CD4-positive, CD25-positive, alpha-beta regulatory T cell (primary cell): ENCODE measurements at regions not wholly inside any gene's neighbourhood (a gene's known extent, or its start where the extent isn't known, plus 50 kb on each side); places are given as distances from the start of the nearest gene placed in this dataset.

Experiments used
- ATAC-seq, 2 donors: fragments of 150-1000 bp; cut with Tn5 transposase; one replicate each; pipeline ENCODE4 v1.10.0; 2021; ENCODE audit warnings: low read depth in 2 of 2, moderate number of reproducible peaks in 2 of 2, moderate library complexity in 1 of 2
- DNase-seq, 3 donors: peaks; one replicate each; pipeline versions ENCODE4 v3.0.0 to v3.0.0-alpha.2; 2012 to 2022; ENCODE audit warnings: mixed read lengths in 1 of 3
- H3K27ac ChIP-seq: one replicate; pipeline ENCODE4 v1.7.0; 2013; ENCODE audit warnings: mild to moderate bottlenecking, low read length; ENCODE audit not compliant: insufficient read depth, poor library complexity, severe bottlenecking
- H3K27me3 ChIP-seq: one replicate; pipeline ENCODE4 v1.7.0; 2013; ENCODE audit warnings: low read length; ENCODE audit not compliant: control insufficient read depth, insufficient read depth
- H3K36me3 ChIP-seq: one replicate; pipeline ENCODE4 v1.7.0; 2013; ENCODE audit warnings: mild to moderate bottlenecking, low read length, moderate library complexity; ENCODE audit not compliant: control insufficient read depth, insufficient read depth
- H3K4me1 ChIP-seq: 2 replicates; pipeline ENCODE4 v1.7.0; 2013; ENCODE audit warnings: mild to moderate bottlenecking, low read length; ENCODE audit not compliant: insufficient read depth, control insufficient read depth, poor library complexity, severe bottlenecking
- H3K4me3 ChIP-seq: one replicate; pipeline ENCODE4 v1.7.0; 2013; ENCODE audit warnings: low read depth, mild to moderate bottlenecking, low read length, moderate library complexity
- H3K9me3 ChIP-seq, 2 experiments: 1 replicate in 1 of 2; 2 replicates in 1 of 2; pipeline ENCODE4 v1.7.0; 2013; ENCODE audit warnings: low read length in 2 of 2, mild to moderate bottlenecking in 1 of 2, moderate library complexity in 1 of 2; ENCODE audit not compliant: control insufficient read depth in 2 of 2
- H3K27ac Mint-ChIP-seq, 3 donors: one replicate each; pipeline ENCODE4 v1.8.0; 2020 to 2022; ENCODE audit warnings: mild to moderate bottlenecking in 3 of 3, mixed read lengths in 3 of 3, moderate library complexity in 2 of 3
- H3K27me3 Mint-ChIP-seq: one replicate; pipeline ENCODE4 v1.8.0; 2022; ENCODE audit warnings: mild to moderate bottlenecking, mixed read lengths
- H3K36me3 Mint-ChIP-seq: one replicate; pipeline ENCODE4 v1.8.0; 2020; ENCODE audit warnings: mixed read lengths
- H3K4me1 Mint-ChIP-seq, 4 donors: one replicate each; pipeline ENCODE4 v1.8.0; 2020 to 2022; ENCODE audit warnings: mixed read lengths in 4 of 4, mild to moderate bottlenecking in 1 of 4
- H3K4me3 Mint-ChIP-seq, 4 donors: one replicate each; pipeline ENCODE4 v1.8.0; 2020 to 2022; ENCODE audit warnings: mild to moderate bottlenecking in 4 of 4, mixed read lengths in 4 of 4, moderate library complexity in 3 of 4
- H3K9me3 Mint-ChIP-seq, 7 donors: one replicate each; pipeline ENCODE4 v1.8.0; 2020 to 2022; ENCODE audit warnings: mixed read lengths in 7 of 7, mild to moderate bottlenecking in 3 of 7, moderate library complexity in 2 of 7

GRCh38 chr7:10789170-10789569 lies 184.5 kb upstream of the PHF14 start:
- Mint-ChIP-seq H3K4me1 (no peaks in the 10 kb centered on the region), H3K27ac (no peak overlapping the region), H3K9me3 (peaks cover 0 to 4% (median 0%) of the 10 kb centered on the region in 7 donors), H3K27me3 (no peaks in the 10 kb centered on the region), H3K36me3 (no peaks in the 10 kb centered on the region), H3K4me3 (no peak overlapping the region)
- no peak for ATAC-seq
- Histone ChIP-seq H3K36me3 (no peaks in the 10 kb centered on the region), H3K4me3 (no peak overlapping the region), H3K4me1 (no peaks in the 10 kb centered on the region), H3K27ac (no peak overlapping the region), H3K9me3 (no peaks in the 10 kb centered on the region), H3K27me3 (no peaks in the 10 kb centered on the region)
- no peak for DNase-seq

- DNase-seq (no peak), ATAC-seq (no peak)
- Mint-ChIP-seq H3K9me3 (peaks cover 0 to 6% (median 1%) of the 10 kb centered on the region in 7 donors), H3K36me3 (no peaks in the 10 kb centered on the region), H3K27me3 (no peaks in the 10 kb centered on the region), H3K27ac (no peak overlapping the region), H3K4me3 (no peak overlapping the region), H3K4me1 (no peaks in the 10 kb centered on the region)
- Histone ChIP-seq H3K4me3 (no peak overlapping the region), H3K9me3 (no peaks in the 10 kb centered on the region), H3K4me1 (no peaks in the 10 kb centered on the region), H3K27me3 (no peaks in the 10 kb centered on the region), H3K36me3 (no peaks in the 10 kb centered on the region), H3K27ac (no peak overlapping the region)
Measured at GRCh38 chr7:10790910-10791309, 182.8 kb upstream of the PHF14 start.

- no peaks in the 10 kb centered on the region for H3K4me1 ChIP-seq
- H3K4me3 ChIP-seq = no peak overlapping the region
- H3K27ac Mint-ChIP-seq = no peak overlapping the region
- no peak overlapping the region for H3K27ac ChIP-seq
- H3K36me3 ChIP-seq = no peaks in the 10 kb centered on the region
- DNase-seq (no peak), ATAC-seq (no peak)
- H3K9me3 ChIP-seq = no peaks in the 10 kb centered on the region
- no peaks in the 10 kb centered on the region for H3K27me3 Mint-ChIP-seq
- H3K36me3 Mint-ChIP-seq = no peaks in the 10 kb centered on the region
- no peaks in the 10 kb centered on the region for H3K27me3 ChIP-seq
- no peak overlapping the region for H3K4me3 Mint-ChIP-seq
- H3K9me3 Mint-ChIP-seq = peaks cover 0 to 9% (median 0%) of the 10 kb centered on the region in 7 donors
- H3K4me1 Mint-ChIP-seq = no peaks in the 10 kb centered on the region
Measured at GRCh38 chr7:10793995-10794775, 179.5 kb upstream of the PHF14 start.

GRCh38 chr7:10797157-10797556 lies 176.5 kb upstream of the PHF14 start:
- DNase-seq = no peak
- H3K4me1 ChIP-seq = no peaks in the 10 kb centered on the region
- Mint-ChIP-seq H3K27ac (no peak overlapping the region), H3K27me3 (no peaks in the 10 kb centered on the region), H3K9me3 (peaks cover 0 to 9% (median 0%) of the 10 kb centered on the region in 7 donors), H3K4me3 (no peak overlapping the region), H3K4me1 (no peaks in the 10 kb centered on the region), H3K36me3 (no peaks in the 10 kb centered on the region)
- H3K9me3 ChIP-seq = no peaks in the 10 kb centered on the region
- no peak overlapping the region for H3K4me3 ChIP-seq
- no peaks in the 10 kb centered on the region for H3K36me3 ChIP-seq
- no peak overlapping the region for H3K27ac ChIP-seq
- ATAC-seq = no peak
- no peaks in the 10 kb centered on the region for H3K27me3 ChIP-seq

GRCh38 chr7:10798044-10798443 lies 175.6 kb upstream of the PHF14 start:
- Histone ChIP-seq H3K4me1 (no peaks in the 10 kb centered on the region), H3K4me3 (no peak overlapping the region), H3K9me3 (no peaks in the 10 kb centered on the region), H3K27me3 (no peaks in the 10 kb centered on the region), H3K27ac (no peak overlapping the region), H3K36me3 (no peaks in the 10 kb centered on the region)
- Mint-ChIP-seq H3K9me3 (peaks cover 0 to 9% (median 0%) of the 10 kb centered on the region in 7 donors), H3K27me3 (no peaks in the 10 kb centered on the region), H3K4me3 (no peak overlapping the region), H3K4me1 (no peaks in the 10 kb centered on the region), H3K27ac (no peak overlapping the region), H3K36me3 (no peaks in the 10 kb centered on the region)
- DNase-seq = no peak
- no peak for ATAC-seq

GRCh38 chr7:10799475-10799874 lies 174.2 kb upstream of the PHF14 start:
- no peak overlapping the region for H3K27ac Mint-ChIP-seq
- H3K36me3 ChIP-seq = no peaks in the 10 kb centered on the region
- H3K27me3 Mint-ChIP-seq = peaks cover 4% of the 10 kb centered on the region
- ATAC-seq (no peak), DNase-seq (no peak)
- H3K9me3 Mint-ChIP-seq = peaks cover 0 to 6% (median 0%) of the 10 kb centered on the region in 7 donors
- no peaks in the 10 kb centered on the region for H3K4me1 ChIP-seq
- H3K4me3 ChIP-seq = no peak overlapping the region
- H3K9me3 ChIP-seq = no peaks in the 10 kb centered on the region
- H3K36me3 Mint-ChIP-seq = no peaks in the 10 kb centered on the region
- H3K27ac ChIP-seq = no peak overlapping the region
- H3K4me1 Mint-ChIP-seq = no peaks in the 10 kb centered on the region
- H3K27me3 ChIP-seq = no peaks in the 10 kb centered on the region
- no peak overlapping the region for H3K4me3 Mint-ChIP-seq

GRCh38 chr7:10802011-10802410 lies 171.7 kb upstream of the PHF14 start:
- H3K27me3 ChIP-seq = no peaks in the 10 kb centered on the region
- no peaks in the 10 kb centered on the region for H3K36me3 ChIP-seq
- H3K4me1 Mint-ChIP-seq = no peaks in the 10 kb centered on the region
- no peak for ATAC-seq
- H3K4me1 ChIP-seq = no peaks in the 10 kb centered on the region
- peaks cover 4% of the 10 kb centered on the region for H3K27me3 Mint-ChIP-seq
- H3K9me3 ChIP-seq = no peaks in the 10 kb centered on the region
- no peak for DNase-seq
- H3K4me3 ChIP-seq = no peak overlapping the region
- H3K4me3 Mint-ChIP-seq = no peak overlapping the region
- peaks cover 0 to 3% (median 0%) of the 10 kb centered on the region in 7 donors for H3K9me3 Mint-ChIP-seq
- H3K27ac ChIP-seq = no peak overlapping the region
- H3K27ac Mint-ChIP-seq = no peak overlapping the region
- H3K36me3 Mint-ChIP-seq = no peaks in the 10 kb centered on the region

GRCh38 chr7:10802526-10802925 lies 171.1 kb upstream of the PHF14 start:
- no peaks in the 10 kb centered on the region for H3K9me3 ChIP-seq
- H3K4me3 ChIP-seq = no peak overlapping the region
- H3K4me1 ChIP-seq = no peaks in the 10 kb centered on the region
- Mint-ChIP-seq H3K9me3 (peaks cover 0 to 2% (median 0%) of the 10 kb centered on the region in 7 donors), H3K27me3 (peaks cover 4% of the 10 kb centered on the region), H3K36me3 (no peaks in the 10 kb centered on the region), H3K27ac (no peak overlapping the region), H3K4me1 (no peaks in the 10 kb centered on the region), H3K4me3 (no peak overlapping the region)
- DNase-seq (no peak), ATAC-seq (no peak)
- no peaks in the 10 kb centered on the region for H3K27me3 ChIP-seq
- no peaks in the 10 kb centered on the region for H3K36me3 ChIP-seq
- H3K27ac ChIP-seq = no peak overlapping the region
